GM21825 (cell line): ENCODE measurements at regions not wholly inside any gene's neighbourhood (a gene's known extent, or its start where the extent isn't known, plus 50 kb on each side); places are given as distances from the start of the nearest gene placed in this dataset.
"Not testable (repeated sequence)": the region's sequence is repeated elsewhere in the genome, so short reads cannot be mapped to it uniquely, and the experiment has no call there.

ENCODE experiments used
- ATAC-seq: cut with Tn5 transposase; IDR thresholded peaks from one replicate; pipeline ENCODE4 v1.9.1; 2021; ENCODE audit warnings: mild to moderate bottlenecking, moderate library complexity; ENCODE audit not compliant: unreplicated experiment

- ATAC-seq: no peak
Measured at GRCh38 chr13:109408591-109409382, 377.6 kb downstream of the IRS2 start.

GRCh38 chr13:109406376-109406992 lies 379.9 kb downstream of the IRS2 start:
- ATAC-seq: no peak

- no peak for ATAC-seq
Measured at GRCh38 chr13:109403012-109403421, 383.4 kb downstream of the IRS2 start.

- no peak for ATAC-seq
Measured at GRCh38 chr13:109401891-109402290, 384.5 kb downstream of the IRS2 start.

GRCh38 chr13:109401307-109401706 lies 385.1 kb downstream of the IRS2 start:
- ATAC-seq: no peak

- ATAC-seq: no peak
Measured at GRCh38 chr13:109400624-109401257, 385.6 kb downstream of the IRS2 start.

- no peak for ATAC-seq
Measured at GRCh38 chr13:109400209-109400608, 386.2 kb downstream of the IRS2 start.

GRCh38 chr13:109398071-109398470 lies 388.3 kb downstream of the IRS2 start:
- not testable (repeated sequence) for ATAC-seq

GRCh38 chr13:109397285-109397684 lies 389.1 kb downstream of the IRS2 start:
- ATAC-seq: no peak

GRCh38 chr13:109396266-109396665 lies 390.1 kb downstream of the IRS2 start:
- ATAC-seq: no peak

GRCh38 chr13:109395014-109395413 lies 391.4 kb downstream of the IRS2 start:
- ATAC-seq: no peak

- ATAC-seq: no peak
Measured at GRCh38 chr13:109394311-109394988, 391.9 kb downstream of the IRS2 start.

- ATAC-seq: no peak
Measured at GRCh38 chr13:109393045-109393444, 393.3 kb downstream of the IRS2 start.

- no peak for ATAC-seq
Measured at GRCh38 chr13:109390391-109390790, 396.0 kb downstream of the IRS2 start.

- ATAC-seq: no peak
Measured at GRCh38 chr13:109389892-109390345, 396.5 kb downstream of the IRS2 start.

- ATAC-seq: no peak
Measured at GRCh38 chr13:109389456-109389855, 396.9 kb downstream of the IRS2 start.

GRCh38 chr13:109387471-109387870 lies 398.9 kb downstream of the IRS2 start:
- ATAC-seq: no peak

GRCh38 chr13:109385242-109385560 lies 401.2 kb downstream of the IRS2 start:
- ATAC-seq: no peak

- no peak for ATAC-seq
Measured at GRCh38 chr13:109384491-109385241, 401.7 kb downstream of the IRS2 start.

GRCh38 chr13:109383683-109384082 lies 402.7 kb downstream of the IRS2 start:
- ATAC-seq: no peak
